PC-9 (cell line): ENCODE measurements at regions not wholly inside any gene's neighbourhood (a gene's known extent, or its start where the extent isn't known, plus 50 kb on each side); places are given as distances from the start of the nearest gene placed in this dataset.

Experiments used
- CTCF ChIP-seq: fragments of 200-600 bp; sonication (generic); conservative IDR thresholded peaks from 2 replicates; pipeline ENCODE4 v1.6.1; 2017; ENCODE audit warnings: mixed run types, antibody characterized with exemption, mild to moderate bottlenecking, moderate library complexity
- EZH2 ChIP-seq: fragments of 200-600 bp; sonication (generic); IDR thresholded peaks from 2 replicates; pipeline ENCODE4 v1.8.0; 2017; ENCODE audit warnings: antibody characterized with exemption, low read depth

DNA sequence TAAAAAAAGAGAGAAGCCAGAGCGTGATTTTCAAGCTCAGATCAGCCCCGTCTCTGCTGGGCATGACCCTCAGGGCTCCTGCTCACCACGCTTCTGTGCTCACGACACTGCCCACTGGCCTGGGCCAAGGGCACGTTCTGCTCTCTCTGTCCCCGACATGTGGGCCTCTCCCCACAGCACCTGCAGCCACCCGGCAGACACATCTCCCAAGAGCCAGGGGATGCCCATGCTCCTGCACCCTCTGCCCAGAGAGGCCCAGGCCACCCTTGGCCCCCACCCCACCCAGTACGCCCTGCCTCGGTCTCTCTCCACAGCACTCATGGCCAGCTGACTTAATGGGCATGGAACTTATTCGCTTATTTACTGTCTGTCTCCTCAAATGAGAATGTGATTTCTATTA is 175.4 kb upstream of the RNF32 start:
- no peak for TF ChIP-seq CTCF
- no peak for TF ChIP-seq EZH2
